Ectodermal cell (in vitro differentiated cells): ENCODE measurements at regions not wholly inside any gene's neighbourhood (a gene's known extent, or its start where the extent isn't known, plus 50 kb on each side); places are given as distances from the start of the nearest gene placed in this dataset.

Experiments
- H3K27ac ChIP-seq: 2 replicates; pipeline ENCODE4 v1.7.0; 2013; ENCODE audit warnings: mild to moderate bottlenecking, low read depth, low read length; ENCODE audit not compliant: insufficient read depth, poor library complexity, severe bottlenecking
- H3K27me3 ChIP-seq: 2 replicates; pipeline ENCODE4 v1.7.0; 2013; ENCODE audit warnings: mild to moderate bottlenecking, low read length; ENCODE audit not compliant: insufficient read depth, control insufficient read depth, poor library complexity, severe bottlenecking
- H3K36me3 ChIP-seq: one replicate; pipeline ENCODE4 v1.7.0; 2013; ENCODE audit warnings: low read length; ENCODE audit not compliant: control insufficient read depth, insufficient read depth
- H3K4me1 ChIP-seq: one replicate; pipeline ENCODE4 v1.7.0; 2013; ENCODE audit warnings: low read length; ENCODE audit not compliant: control insufficient read depth, insufficient read depth
- H3K4me3 ChIP-seq: 2 replicates; pipeline ENCODE4 v1.7.0; 2013; ENCODE audit warnings: low read depth, low read length, control low read depth; ENCODE audit not compliant: insufficient read depth
- H3K9me3 ChIP-seq: 2 replicates; pipeline ENCODE4 v1.7.0; 2013; ENCODE audit warnings: mild to moderate bottlenecking, low read length, moderate library complexity; ENCODE audit not compliant: control insufficient read depth
- WGBS, 2 experiments: methylation state at CpG; one replicate each; pipeline ENCODE4 v1.1.7; 2013; ENCODE audit warnings: missing lambda C conversion rate in 2 of 2; 5-methylcytosine and 5-hydroxymethylcytosine counted together

- 92 to 95% methylated on average over 12 of the region's 12 CpGs for WGBS, 2 experiments
- Histone ChIP-seq H3K36me3 (no peaks in the 10 kb centered on the region), H3K27me3 (no peaks in the 10 kb centered on the region), H3K4me3 (no peak overlapping the region), H3K27ac (no peak overlapping the region), H3K4me1 (no peaks in the 10 kb centered on the region), H3K9me3 (no peaks in the 10 kb centered on the region)
Measured at GRCh38 chrX:110557864-110558263, 199.2 kb downstream of the RTL9 start.

- Histone ChIP-seq H3K27me3 (no peaks in the 10 kb centered on the region), H3K27ac (no peak overlapping the region), H3K4me1 (no peaks in the 10 kb centered on the region), H3K9me3 (no peaks in the 10 kb centered on the region), H3K4me3 (no peak overlapping the region), H3K36me3 (no peaks in the 10 kb centered on the region)
- 92 to 98% methylated on average over 15 to 16 of the region's 16 CpGs for WGBS, 2 experiments
Measured at GRCh38 chrX:110558406-110558805, 199.8 kb downstream of the RTL9 start.

GRCh38 chrX:110561034-110561433, 202.4 kb downstream of the RTL9 start:
- no peaks in the 10 kb centered on the region for H3K4me1 ChIP-seq
- no peaks in the 10 kb centered on the region for H3K36me3 ChIP-seq
- H3K27ac ChIP-seq, result no peak overlapping the region
- no peaks in the 10 kb centered on the region for H3K9me3 ChIP-seq
- no peaks in the 10 kb centered on the region for H3K27me3 ChIP-seq
- WGBS, 2 experiments, result 79 to 83% methylated on average over 2 of the region's 2 CpGs
- H3K4me3 ChIP-seq, result no peak overlapping the region

- no peaks in the 10 kb centered on the region for H3K4me1 ChIP-seq
- no peaks in the 10 kb centered on the region for H3K36me3 ChIP-seq
- H3K9me3 ChIP-seq, result no peaks in the 10 kb centered on the region
- H3K27me3 ChIP-seq, result no peaks in the 10 kb centered on the region
- no peak overlapping the region for H3K4me3 ChIP-seq
- H3K27ac ChIP-seq, result no peak overlapping the region
Measured at GRCh38 chrX:110563282-110563681, 204.6 kb downstream of the RTL9 start.

- Histone ChIP-seq H3K9me3 (no peaks in the 10 kb centered on the region), H3K4me1 (no peaks in the 10 kb centered on the region), H3K27me3 (no peaks in the 10 kb centered on the region), H3K27ac (no peak overlapping the region), H3K36me3 (no peaks in the 10 kb centered on the region), H3K4me3 (no peak overlapping the region)
- 95 to 100% methylated on average over 1 to 2 of the region's 2 CpGs for WGBS, 2 experiments
Measured at GRCh38 chrX:110568441-110568840, 209.8 kb downstream of the RTL9 start.

- WGBS, 2 experiments, result 100% methylated on average over 1 of the region's 1 CpG
- H3K36me3 ChIP-seq, result no peaks in the 10 kb centered on the region
- H3K9me3 ChIP-seq, result no peaks in the 10 kb centered on the region
- no peak overlapping the region for H3K27ac ChIP-seq
- no peak overlapping the region for H3K4me3 ChIP-seq
- H3K4me1 ChIP-seq, result no peaks in the 10 kb centered on the region
- H3K27me3 ChIP-seq, result no peaks in the 10 kb centered on the region
Measured at GRCh38 chrX:110569506-110569905, 210.9 kb downstream of the RTL9 start.

- H3K27ac ChIP-seq, result no peak overlapping the region
- no peaks in the 10 kb centered on the region for H3K36me3 ChIP-seq
- no peaks in the 10 kb centered on the region for H3K9me3 ChIP-seq
- no peak overlapping the region for H3K4me3 ChIP-seq
- H3K4me1 ChIP-seq, result no peaks in the 10 kb centered on the region
- H3K27me3 ChIP-seq, result no peaks in the 10 kb centered on the region
Measured at GRCh38 chrX:110578270-110578669, 217.3 kb downstream of the CHRDL1 start.

- no peak overlapping the region for H3K4me3 ChIP-seq
- 25 to 28% methylated on average over 2 to 3 of the region's 3 CpGs for WGBS, 2 experiments
Measured at GRCh38 chrX:110584083-110584482, 211.5 kb downstream of the CHRDL1 start.

GRCh38 chrX:110588164-110588563, 207.5 kb downstream of the CHRDL1 start:
- Histone ChIP-seq H3K4me1 (no peaks in the 10 kb centered on the region), H3K9me3 (no peaks in the 10 kb centered on the region), H3K36me3 (no peaks in the 10 kb centered on the region), H3K4me3 (no peak overlapping the region), H3K27me3 (no peaks in the 10 kb centered on the region), H3K27ac (no peak overlapping the region)
- WGBS, 2 experiments, result 70% methylated on average over 2 of the region's 2 CpGs; no CpG with 5 or more reads in 1 of the 2 experiments

More at GRCh38 chrX:110584083-110584482, 211.5 kb downstream of the CHRDL1 start:
- Histone ChIP-seq H3K27ac (no peak overlapping the region), H3K27me3 (no peaks in the 10 kb centered on the region), H3K4me1 (no peaks in the 10 kb centered on the region), H3K36me3 (no peaks in the 10 kb centered on the region), H3K9me3 (no peaks in the 10 kb centered on the region)

- H3K36me3 ChIP-seq, result no peaks in the 10 kb centered on the region
- no peaks in the 10 kb centered on the region for H3K27me3 ChIP-seq
- no peak overlapping the region for H3K4me3 ChIP-seq
- no peaks in the 10 kb centered on the region for H3K4me1 ChIP-seq
- H3K27ac ChIP-seq, result no peak overlapping the region
- no peaks in the 10 kb centered on the region for H3K9me3 ChIP-seq
- no CpG with 5 or more reads among the region's 2 CpGs for WGBS, 2 experiments
Measured at GRCh38 chrX:110588853-110589252, 206.8 kb downstream of the CHRDL1 start.

- Histone ChIP-seq H3K27me3 (no peaks in the 10 kb centered on the region), H3K27ac (no peak overlapping the region), H3K4me3 (no peak overlapping the region), H3K36me3 (no peaks in the 10 kb centered on the region), H3K9me3 (no peaks in the 10 kb centered on the region), H3K4me1 (no peaks in the 10 kb centered on the region)
- WGBS, 2 experiments, result 86 to 91% methylated on average over 8 of the region's 8 CpGs
Measured at GRCh38 chrX:110600745-110601310, 194.8 kb downstream of the CHRDL1 start.
